C4-2B (cell line): ENCODE measurements at regions not wholly inside any gene's neighbourhood (a gene's known extent, or its start where the extent isn't known, plus 50 kb on each side); places are given as distances from the start of the nearest gene placed in this dataset.

Experiments used
- CTCF ChIP-seq: fragments of 450-650 bp; conservative IDR thresholded peaks from 2 replicates; pipeline ENCODE4 v1.5.1; 2017; ENCODE audit warnings: mild to moderate bottlenecking
- ZFX ChIP-seq: fragments of 450-650 bp; IDR thresholded peaks from 2 replicates; pipeline ENCODE4 v1.6.1; 2017

GRCh38 chr3:31092748-31093589, 198.5 kb upstream of the GADL1 start:
- TF ChIP-seq CTCF (no peak), ZFX (no peak)
